Esophagus muscularis mucosa (tissue), 3 donors: ENCODE measurements at regions not wholly inside any gene's neighbourhood (a gene's known extent, or its start where the extent isn't known, plus 50 kb on each side); places are given as distances from the start of the nearest gene placed in this dataset.

Source experiments
- CTCF ChIP-seq, 3 experiments: fragments of 200-600 bp in 2 of 3; fragments of 450-650 bp in 1 of 3; sonication (generic) in 2 of 3; IDR thresholded peaks; one replicate each; pipeline ENCODE4 v1.5.1; 2017 to 2019; ENCODE audit warnings: antibody characterized with exemption in 3 of 3, mild to moderate bottlenecking in 2 of 3, moderate library complexity in 1 of 3
- EP300 ChIP-seq: sonication (generic); formaldehyde crosslinking; IDR thresholded peaks from one replicate; pipeline ENCODE4 v1.6.1; 2017; ENCODE audit warnings: antibody characterized with exemption

GRCh38 chr2:16322308-16323125 is 343.1 kb downstream of the CYRIA start:
- TF ChIP-seq CTCF (IDR thresholded peaks at IDR 0.05): no peak
- no peak for TF ChIP-seq EP300
